ENCODE measurements at regions not wholly inside any gene's neighbourhood (a gene's known extent, or its start where the extent isn't known, plus 50 kb on each side); places are given as distances from the start of the nearest gene placed in this dataset.

DNA sequence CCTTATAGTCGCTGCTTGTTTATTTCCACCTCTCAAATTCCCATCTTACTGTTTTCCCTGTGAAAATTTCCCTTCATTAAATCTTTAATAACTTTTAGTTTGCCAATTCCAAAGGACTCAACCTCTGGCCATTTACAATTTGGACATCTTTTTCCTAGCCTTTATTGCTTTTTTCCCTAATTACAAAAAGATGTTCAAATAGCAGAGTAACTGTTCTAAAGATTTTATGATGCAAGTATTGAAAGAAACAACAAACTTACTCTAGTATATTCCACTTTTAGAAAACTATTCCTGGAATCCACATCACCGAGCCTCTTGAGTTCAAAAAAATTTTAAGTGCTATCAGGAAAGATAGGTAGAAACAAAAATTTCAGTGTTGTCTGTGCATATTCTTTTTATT lies 174.1 kb upstream of the UBE2E2 start:
- DNase-seq, result no peak

GRCh38 chr3:23035927-23036640 lies 167.0 kb upstream of the UBE2E2 start:
- DNase-seq, result no peak

DNA sequence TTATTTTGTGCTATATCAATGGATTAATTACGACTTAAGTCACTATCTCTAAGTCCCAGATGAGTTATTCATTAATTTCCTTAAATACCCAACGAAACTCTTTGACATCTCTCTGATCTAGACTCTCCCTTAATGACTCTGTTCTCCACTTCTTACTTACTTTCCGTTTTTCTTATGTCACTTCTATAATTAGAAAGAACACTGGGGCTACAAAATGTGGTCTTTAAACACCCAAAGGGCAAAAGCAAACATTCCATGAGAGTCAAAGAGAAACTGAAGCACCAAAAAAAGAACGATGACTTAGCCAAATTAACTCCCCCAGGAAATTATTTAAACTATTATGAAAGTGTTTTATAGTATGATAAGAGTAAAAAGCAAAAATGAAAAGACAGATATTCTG lies 166.4 kb upstream of the UBE2E2 start:
- no peak for DNase-seq

GRCh38 chr3:23038471-23038870 lies 164.7 kb upstream of the UBE2E2 start:
- no peak for DNase-seq

- DNase-seq, result no peak
Observed at GRCh38 chr3:23041918-23042696, 161.0 kb upstream of the UBE2E2 start.

GRCh38 chr3:23044463-23044862 lies 158.7 kb upstream of the UBE2E2 start:
- DNase-seq, result no peak

DNA sequence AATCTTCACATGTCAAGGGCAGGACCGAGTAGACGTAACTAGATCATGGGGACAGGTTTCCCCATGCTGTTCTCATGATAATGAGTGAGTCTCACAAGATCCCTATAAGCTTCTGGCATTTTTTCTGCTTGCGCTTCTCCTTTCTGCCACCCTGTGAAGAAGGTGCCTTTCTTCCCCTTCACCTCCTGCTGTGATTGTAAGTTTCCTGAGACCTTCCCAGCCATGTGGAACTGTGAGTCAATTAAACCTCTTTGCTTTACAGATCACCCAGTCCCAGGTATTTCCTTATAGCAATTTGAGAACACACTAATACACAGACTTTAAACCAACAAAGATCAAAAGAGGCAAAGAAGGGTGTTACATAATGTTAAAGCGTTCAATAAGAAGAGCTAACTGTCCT lies 156.6 kb upstream of the UBE2E2 start:
- no peak for DNase-seq

GRCh38 chr3:23051240-23052140 lies 151.6 kb upstream of the UBE2E2 start:
- no peak for DNase-seq

- DNase-seq, result no peak
Observed at GRCh38 chr3:23052208-23052607, 150.9 kb upstream of the UBE2E2 start.

- peak; percentile 85 for DNase-seq
Observed at GRCh38 chr3:23052620-23053019, 150.5 kb upstream of the UBE2E2 start.

DNA sequence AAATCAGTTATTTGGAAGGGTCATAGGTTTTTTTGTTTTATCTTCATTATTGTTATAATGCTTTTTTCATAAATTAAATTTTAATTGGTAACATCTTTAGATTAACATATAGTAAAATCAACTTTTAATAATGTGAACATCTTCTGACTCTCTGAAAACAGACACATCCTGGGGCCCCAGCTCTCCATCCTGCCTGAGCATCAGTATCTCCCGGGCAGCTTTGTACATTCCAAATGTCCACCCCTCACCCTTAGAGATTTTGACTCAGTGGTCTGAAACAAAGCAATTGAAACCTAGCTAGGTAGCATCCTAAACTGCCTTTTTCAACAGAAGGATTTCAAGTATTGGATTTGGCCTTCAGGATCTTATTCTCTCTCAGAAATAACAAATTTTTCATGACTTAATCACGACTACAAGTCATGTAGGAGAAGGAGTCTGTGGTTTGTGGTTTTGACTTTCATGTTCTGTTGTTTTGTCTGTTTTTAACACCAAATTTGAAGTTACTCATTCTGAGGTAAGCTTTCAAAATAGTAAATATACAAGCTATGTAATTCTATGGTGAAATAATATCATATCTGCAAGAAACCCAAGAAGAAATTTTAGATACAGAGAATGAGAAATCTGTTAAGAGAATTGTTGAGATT lies 147.3 kb upstream of the UBE2E2 start:
- DNase-seq, result no peak

GRCh38 chr3:23062582-23062981 lies 140.5 kb upstream of the UBE2E2 start:
- DNase-seq, result no peak

DNA sequence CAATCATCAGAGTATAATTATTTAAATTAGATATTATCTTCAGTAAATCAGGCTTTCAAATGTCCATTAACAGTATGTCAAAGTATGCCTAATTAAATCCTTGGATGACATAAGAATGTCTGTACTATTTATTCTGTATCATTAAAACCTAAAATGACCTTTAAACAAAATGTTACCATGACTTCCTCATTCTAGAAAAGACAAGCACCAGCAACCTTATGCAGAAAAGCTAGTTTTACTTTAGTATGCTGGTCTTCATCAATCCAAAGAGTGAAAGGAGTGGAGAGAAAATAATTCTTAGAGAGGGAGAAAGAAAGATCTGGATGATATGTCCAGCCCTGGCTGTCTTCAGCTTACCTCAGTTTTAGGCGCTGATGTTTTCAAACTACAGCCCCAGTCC lies 140.1 kb upstream of the UBE2E2 start:
- DNase-seq, result no peak

GRCh38 chr3:23067116-23067515 lies 136.0 kb upstream of the UBE2E2 start:
- DNase-seq, result no peak

- DNase-seq, result no peak
Observed at GRCh38 chr3:23068016-23068728, 135.0 kb upstream of the UBE2E2 start.

GRCh38 chr3:23071296-23071695 lies 131.8 kb upstream of the UBE2E2 start:
- DNase-seq, result no peak

- no peak for DNase-seq
Observed at GRCh38 chr3:23071758-23072157, 131.4 kb upstream of the UBE2E2 start.

DNA sequence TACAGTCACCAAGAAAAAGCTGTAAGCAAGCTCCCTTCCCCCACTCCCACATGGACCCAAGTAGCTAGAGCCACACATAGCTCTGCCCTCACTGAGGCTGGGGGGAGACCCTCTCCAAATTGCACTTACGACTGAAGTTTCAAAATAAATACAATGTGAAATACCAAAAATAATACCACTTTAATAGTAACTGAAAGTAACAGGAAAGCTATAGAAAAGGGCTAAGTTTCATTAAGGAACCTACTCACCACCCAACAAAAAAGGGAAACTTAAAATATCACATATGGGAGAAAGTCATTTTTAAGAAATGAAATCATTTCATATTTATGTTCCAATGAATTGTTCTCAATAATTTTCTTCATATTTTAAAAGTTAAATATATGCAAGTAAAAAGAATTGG lies 130.4 kb upstream of the UBE2E2 start:
- DNase-seq, result no peak

DNA sequence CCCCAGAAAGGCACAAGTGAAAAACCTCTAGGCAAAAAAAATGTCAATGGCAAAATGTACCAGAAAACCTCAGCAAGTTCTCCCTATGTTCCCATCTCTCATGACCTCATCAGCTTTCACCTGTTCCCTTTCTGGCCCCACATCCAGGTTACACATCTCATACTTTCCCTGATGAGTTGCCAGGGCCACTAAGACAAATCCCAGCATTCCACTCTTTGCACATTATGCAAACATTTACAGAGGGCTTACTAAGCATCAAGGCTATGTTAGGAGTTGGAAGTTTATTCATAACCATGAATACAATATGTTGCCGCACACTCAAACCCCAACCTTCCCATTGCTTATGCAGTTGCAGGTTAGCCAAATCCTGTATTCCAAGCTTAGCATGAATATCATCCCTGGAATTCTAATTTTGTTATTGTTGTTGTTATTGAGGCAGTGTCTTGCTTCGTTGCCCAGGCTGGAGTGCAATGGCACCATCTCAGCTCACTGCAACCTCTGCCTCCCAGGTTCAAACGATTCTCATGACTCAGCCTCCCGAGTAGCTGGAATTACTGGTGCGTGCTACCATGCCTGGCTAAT lies 129.3 kb upstream of the UBE2E2 start:
- no peak for DNase-seq

- DNase-seq, result no peak
Observed at GRCh38 chr3:23075496-23075895, 127.6 kb upstream of the UBE2E2 start.

GRCh38 chr3:23076437-23076836 lies 126.7 kb upstream of the UBE2E2 start:
- no peak for DNase-seq

DNA sequence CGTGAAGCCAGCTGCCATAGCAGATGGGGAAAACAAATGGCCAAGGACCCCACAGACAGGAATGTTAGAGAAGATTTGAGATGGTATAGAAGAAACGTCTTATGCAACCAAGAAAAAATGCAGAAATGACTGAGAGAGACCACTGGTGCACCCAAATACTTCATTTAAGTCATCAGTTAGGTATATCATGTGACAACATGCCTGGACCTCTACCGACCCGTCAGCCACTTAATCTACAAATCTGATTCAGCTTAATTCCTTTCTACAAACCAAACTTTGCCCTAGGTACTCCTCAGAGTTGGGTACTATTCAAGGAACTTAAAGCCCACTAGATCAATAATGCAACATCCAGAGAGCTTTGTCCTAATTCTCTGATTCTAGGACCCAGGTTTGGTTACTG lies 126.0 kb upstream of the UBE2E2 start:
- DNase-seq, result no peak

Measured in islet precursor cell (in vitro differentiated cells).